GM11168 (cell line): ENCODE measurements at regions not wholly inside any gene's neighbourhood (a gene's known extent, or its start where the extent isn't known, plus 50 kb on each side); places are given as distances from the start of the nearest gene placed in this dataset.
"Not testable (repeated sequence)": the region's sequence is repeated elsewhere in the genome, so short reads cannot be mapped to it uniquely, and the experiment has no call there.

Source experiments
- in situ Hi-C: fragments of 300-500 bp; cut with MboI; formaldehyde crosslinking; loops from one replicate; pipeline ENCODE4 v1.12.0; 2022; ENCODE audit warnings: low sequenced_read_pairs; ENCODE audit not compliant: unreplicated experiment

DNA sequence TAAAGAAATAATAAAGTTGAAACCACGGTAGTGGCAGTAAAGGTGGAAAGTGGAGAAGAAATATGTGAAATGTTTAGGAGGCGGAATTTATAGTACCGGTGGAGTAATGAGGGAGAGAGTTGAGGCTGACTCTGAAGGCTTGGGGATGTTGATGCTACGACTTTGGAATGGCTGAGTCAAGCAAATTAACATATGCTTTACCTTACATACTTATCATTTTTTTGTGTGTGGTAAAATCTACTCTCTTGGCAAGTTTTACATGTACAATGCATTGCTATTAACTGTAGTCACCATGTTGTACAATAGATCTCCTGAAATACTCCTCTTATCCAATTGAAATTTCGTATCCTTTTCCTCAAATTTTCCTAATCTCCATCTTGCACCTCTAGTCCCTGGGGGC, 179.0 kb downstream of the TAF11L14 start:
- in situ Hi-C loops = loop anchor here (25.0 kb wide), 1 partner anchor 601 kb away; the partner anchor contains the start of gene BASP1

- in situ Hi-C loops = loop anchor here (25.0 kb wide), 1 partner anchor 604 kb away; the partner anchor contains the start of gene BASP1
These were observed 182.2 kb downstream of the TAF11L14 start for GRCh38 chr5:17816505-17816904.

- in situ Hi-C loops = loop anchor here (25.0 kb wide), 1 partner anchor 605 kb away; the partner anchor contains the start of gene BASP1
These were observed 182.7 kb downstream of the TAF11L14 start for GRCh38 chr5:17816944-17817343.

- in situ Hi-C loops = loop anchor here (25.0 kb wide), 1 partner anchor 606 kb away; the partner anchor contains the start of gene BASP1
These were observed 183.7 kb downstream of the TAF11L14 start for GRCh38 chr5:17817990-17818389.

DNA sequence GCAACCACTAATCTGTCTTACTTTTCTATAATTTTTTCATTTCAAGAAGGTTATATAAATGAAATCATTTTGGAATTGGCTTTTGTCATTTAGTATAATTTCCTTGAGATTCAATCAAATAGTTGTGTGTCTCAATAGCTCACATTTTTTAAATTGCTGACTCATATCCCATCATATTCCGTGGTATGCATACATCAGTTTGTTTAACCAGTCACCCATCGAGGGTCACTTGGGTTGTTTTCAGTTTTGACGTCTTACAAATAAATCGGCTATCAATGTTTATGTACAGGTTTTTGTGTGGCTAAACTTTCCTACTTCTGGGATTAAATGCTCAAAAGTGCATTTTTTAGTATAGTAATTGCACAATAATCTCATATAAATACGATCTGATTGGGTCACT, 185.5 kb downstream of the TAF11L14 start:
- in situ Hi-C loops = loop anchor here (25.0 kb wide), 1 partner anchor 607 kb away; the partner anchor contains the start of gene BASP1

GRCh38 chr5:17828681-17829080, 194.4 kb downstream of the TAF11L14 start:
- in situ Hi-C loops = no loop called here

- in situ Hi-C loops = no loop called here
These were observed 195.2 kb downstream of the TAF11L14 start for GRCh38 chr5:17829456-17829855.

DNA sequence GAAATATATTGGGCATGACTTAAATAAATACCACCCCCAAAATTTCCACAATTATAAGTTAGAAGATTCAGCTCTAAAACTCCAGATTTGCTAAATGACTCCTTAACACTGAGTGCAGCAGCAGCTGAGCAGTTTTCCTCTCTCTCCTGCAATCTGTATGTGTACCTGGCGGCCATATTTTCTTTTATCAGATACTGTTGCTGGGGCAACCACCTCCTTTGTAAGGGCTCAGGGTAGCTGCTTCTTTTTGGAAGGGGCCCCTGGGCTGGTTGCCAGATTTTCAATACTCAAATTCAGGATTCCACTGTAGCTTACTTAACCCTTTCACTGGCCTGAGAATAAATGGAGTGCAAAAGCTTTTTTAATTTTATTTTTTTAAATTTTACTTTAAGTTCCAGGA, 197.0 kb downstream of the TAF11L14 start:
- in situ Hi-C loops = no loop called here

DNA sequence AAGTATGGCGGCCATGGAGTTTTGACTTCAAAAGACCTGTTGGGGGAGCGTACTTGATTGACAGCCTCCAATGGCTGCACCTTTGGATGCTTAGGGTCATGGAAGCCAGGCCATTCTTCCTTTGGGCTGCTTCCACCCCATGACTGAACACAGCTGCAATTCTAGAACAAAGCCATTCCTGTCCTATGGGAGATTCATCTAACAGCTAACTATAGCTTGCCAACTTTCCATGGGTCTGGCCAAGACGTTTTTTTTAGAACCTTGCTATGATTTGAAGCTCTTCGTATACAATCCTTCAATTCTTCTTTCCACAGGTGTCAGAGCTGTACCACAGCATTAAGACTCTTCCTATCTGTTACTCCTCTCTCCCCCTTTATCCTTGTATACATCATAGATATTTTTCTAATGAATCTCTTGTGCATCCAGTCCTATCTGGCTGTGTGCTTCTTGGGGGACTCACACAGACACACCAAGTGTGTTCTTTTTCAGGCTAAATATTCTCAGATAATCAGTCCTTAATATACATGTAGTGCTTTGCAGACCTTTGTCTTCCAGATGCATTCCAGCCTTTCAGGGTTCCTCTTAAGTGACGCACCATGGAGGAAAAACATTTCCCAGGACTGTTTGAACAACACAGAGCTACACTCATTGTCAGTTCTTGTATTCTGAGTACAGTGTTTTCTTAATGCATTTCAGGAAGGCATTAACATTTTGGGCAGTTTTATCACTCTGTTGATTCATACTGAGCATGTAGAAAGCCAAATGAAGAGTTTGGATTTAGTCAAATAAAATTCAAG, 198.9 kb downstream of the TAF11L14 start:
- in situ Hi-C loops = no loop called here

DNA sequence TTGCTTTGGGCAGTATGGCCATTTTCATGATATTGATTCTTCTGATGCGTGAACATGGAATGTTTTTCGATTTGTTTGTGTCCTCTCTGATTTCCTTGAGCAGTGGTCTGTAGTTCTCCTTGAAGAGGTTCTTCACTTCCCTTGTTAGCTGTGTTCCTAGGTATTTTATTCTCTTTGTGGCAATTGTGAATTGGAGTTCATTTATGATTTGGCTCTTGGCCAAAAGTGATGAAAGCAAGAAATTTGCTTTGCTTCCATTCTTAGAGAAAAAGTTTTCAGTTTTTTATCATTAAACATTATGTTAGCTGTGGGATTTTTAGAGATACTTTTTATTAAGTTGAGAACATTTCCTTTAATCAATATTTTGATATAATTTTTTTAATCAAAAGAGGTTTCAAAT, 203.5 kb downstream of the TAF11L14 start:
- in situ Hi-C loops = no loop called here

DNA sequence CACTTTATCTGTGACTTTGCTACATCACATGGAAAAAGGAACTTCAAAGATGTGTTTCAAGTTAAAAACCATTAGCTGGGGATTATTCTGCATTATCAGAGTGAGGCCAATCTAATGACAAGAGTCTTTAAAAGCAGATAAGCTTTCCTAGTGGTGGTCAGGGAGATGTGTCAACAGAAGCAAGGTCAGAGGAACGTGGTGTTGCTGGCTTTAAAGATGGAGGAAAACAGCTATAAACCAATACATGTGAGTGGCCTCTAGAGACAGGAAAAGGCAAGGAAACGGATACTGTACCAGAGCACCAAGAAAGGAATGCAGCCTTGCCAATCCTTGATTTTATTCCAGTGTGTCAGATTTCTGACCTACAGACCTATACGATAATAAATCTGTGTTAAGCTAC, 204.2 kb downstream of the TAF11L14 start:
- in situ Hi-C loops = no loop called here

DNA sequence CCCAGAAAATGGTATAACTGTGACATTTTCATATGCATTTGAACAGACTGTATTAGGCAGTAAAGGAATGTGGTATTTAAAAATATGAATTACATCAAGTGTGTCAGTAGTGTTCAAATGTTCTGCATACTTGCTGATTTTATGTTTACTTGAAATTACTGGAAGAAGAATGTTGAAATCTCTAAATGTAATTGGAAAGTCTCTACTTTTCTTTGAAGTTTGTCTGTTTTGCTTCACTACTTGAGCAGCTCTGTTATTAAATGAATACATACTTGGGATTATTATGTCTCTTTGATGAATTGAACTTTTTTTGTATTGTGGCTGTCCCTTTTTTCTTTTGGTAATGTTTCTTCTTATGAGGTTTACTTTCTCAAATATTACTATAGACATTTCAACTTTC, 205.6 kb downstream of the TAF11L14 start:
- in situ Hi-C loops = no loop called here

DNA sequence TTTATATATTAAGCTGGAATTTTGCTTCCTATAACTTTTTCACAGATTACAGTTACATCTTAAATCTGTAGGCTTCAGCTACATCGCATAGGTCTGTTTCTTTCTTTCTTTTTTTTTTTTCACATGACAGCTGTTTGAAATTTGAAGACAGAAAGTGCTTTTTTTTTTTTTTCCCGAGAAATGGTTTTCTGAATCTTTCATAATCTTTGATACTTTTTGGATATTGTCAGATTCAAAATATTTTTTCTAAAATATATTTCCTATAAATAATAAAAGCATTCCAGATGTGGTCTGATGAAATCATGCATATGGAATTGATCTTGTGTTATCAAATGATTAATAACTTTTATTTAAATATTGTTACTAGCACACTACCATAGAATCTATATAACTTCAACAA, 212.2 kb downstream of the TAF11L14 start:
- in situ Hi-C loops = no loop called here

GRCh38 chr5:17847286-17847685, 213.0 kb downstream of the TAF11L14 start:
- in situ Hi-C loops = no loop called here

- in situ Hi-C loops = no loop called here
These were observed 217.9 kb downstream of the TAF11L14 start for GRCh38 chr5:17852111-17852510.

- in situ Hi-C loops = no loop called here
These were observed 218.5 kb downstream of the TAF11L14 start for GRCh38 chr5:17852740-17853139.

GRCh38 chr5:17854901-17855300, 220.6 kb downstream of the TAF11L14 start:
- in situ Hi-C loops = no loop called here

GRCh38 chr5:17860660-17861315, 226.5 kb downstream of the TAF11L14 start:
- in situ Hi-C loops = no loop called here

- in situ Hi-C loops = not testable (repeated sequence)
These were observed 230.6 kb downstream of the TAF11L14 start for GRCh38 chr5:17864903-17865302.

DNA sequence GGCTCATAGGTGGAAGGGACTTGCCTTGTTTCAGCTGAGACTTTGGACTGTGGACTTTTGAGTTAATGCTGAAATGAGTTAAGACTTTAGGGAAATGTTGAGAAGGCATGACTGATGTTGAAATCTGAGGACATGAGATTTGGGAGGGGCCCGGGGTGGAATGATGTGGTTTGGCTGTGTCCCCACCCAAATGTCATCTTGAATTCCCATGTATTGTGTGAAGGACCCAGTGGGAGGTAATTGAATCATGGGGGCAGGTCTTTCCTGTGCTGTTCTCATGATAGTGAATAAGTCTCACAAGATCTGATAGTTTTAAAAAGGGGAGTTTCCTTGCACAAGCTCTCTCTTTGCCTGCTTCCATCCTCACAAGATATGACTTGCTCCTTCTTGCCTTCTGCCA, 231.7 kb downstream of the TAF11L14 start:
- in situ Hi-C loops = not testable (repeated sequence)

GRCh38 chr5:17872204-17872603, 237.9 kb downstream of the TAF11L14 start:
- in situ Hi-C loops = no loop called here
